ENCODE measurements at regions not wholly inside any gene's neighbourhood (a gene's known extent, or its start where the extent isn't known, plus 50 kb on each side); places are given as distances from the start of the nearest gene placed in this dataset.
"Not testable (repeated sequence)": the region's sequence is repeated elsewhere in the genome, so short reads cannot be mapped to it uniquely, and the experiment has no call there.

DNA sequence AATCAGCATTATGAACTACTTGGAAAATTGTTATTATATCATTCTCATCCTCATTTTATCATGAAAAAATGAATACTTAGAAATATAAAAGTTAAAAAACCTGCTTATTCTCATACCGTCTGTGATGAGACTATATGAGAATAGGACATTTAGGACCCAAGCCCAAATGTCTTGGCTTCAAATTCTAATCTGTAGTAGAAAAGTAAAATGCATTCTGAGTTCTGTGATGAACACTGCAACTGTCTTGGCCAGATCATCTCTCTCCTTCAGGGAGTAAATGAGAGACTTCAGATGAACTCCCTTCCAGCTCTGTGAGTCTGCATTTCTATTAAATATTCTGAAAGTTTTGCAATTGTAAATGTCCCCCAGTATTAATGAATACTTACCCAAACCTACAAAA is 940.7 kb upstream of the KLHL29 start:
- DNase-seq = no peak

DNA sequence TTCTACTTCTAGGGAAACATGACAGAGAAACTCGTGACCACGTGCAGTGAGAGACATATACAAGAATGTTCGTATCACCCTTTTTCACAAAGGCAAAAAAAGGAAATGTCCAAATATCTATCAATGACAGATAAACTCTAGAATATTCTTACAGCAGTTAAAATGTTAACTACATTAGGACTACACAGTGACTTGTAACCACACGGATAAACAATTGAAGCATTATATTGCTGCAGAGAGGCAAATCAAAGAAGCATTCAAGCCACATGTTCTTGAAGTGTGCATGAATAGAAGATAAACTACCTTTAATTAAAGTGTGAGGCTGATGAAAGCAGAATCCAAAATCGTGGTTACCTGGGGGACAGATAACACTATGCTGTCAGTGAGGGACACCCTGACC is 935.3 kb upstream of the KLHL29 start:
- DNase-seq = no peak

DNA sequence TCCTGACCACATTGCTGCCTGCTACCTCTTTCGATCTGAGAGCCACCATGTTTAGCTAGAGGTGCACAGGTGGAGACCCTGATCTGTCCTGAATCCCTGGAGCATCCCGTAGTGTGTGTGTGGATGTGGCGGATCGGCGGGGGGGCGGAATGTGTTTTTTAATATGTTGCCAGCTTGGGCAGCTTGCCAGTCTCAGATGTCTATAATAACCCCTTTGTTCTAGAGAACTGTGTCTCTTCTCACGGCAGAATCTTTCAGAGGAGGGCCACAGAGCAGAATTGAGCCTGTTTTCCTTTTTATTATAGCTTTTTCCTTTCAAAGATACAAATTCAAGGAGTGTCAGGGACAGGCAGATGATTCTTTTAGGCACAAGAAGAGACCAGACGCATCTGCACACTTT is 934.1 kb upstream of the KLHL29 start:
- no peak for DNase-seq

DNA sequence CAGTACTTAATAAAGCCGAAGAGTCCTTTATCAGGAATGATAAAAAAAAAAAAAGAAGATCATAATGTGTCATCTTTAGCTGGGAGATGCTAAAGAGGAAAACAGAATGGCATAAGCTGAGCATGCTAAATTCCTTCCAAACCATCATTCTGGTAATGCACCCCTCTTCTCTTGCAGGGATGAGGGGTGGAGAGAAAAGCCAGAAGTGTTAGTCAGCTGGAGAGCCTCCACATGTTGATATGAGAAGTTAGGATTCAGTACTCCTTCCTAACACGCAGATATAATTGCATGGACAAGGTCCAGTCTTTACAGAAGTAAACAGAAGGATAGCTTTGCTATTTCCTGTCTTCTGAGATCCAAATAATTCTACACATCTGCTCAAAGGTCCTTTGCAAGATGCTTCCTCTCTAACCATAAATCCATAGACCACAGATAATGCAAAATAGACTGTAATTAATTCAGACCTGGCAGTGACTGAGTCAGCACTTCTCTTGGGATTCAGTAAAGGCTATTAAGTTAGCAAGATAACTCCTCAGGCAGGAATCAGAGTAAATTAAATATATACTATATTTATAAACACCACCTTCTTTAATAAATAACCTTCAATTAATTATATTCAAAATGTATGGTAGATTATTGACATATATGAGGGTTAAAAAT is 930.0 kb upstream of the KLHL29 start:
- DNase-seq = no peak

DNA sequence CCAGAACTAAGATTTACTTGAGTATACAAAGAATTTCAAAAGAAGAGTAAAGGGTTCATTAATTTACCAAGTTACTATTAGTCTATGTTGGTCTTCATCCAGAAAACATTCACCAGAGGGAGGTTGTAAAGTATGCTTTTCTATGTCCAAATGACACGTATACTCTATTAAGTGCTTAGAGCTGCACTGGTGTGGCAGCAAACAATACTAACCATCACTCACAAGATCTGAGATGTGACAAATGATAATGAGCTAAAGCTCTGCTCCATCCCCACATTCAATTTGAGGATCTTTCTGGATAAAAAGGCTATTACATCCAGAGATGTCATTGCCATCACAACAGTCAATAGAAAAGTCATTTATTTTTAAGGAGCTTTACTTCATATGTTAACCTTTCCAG is 926.5 kb upstream of the KLHL29 start:
- no peak for DNase-seq

DNA sequence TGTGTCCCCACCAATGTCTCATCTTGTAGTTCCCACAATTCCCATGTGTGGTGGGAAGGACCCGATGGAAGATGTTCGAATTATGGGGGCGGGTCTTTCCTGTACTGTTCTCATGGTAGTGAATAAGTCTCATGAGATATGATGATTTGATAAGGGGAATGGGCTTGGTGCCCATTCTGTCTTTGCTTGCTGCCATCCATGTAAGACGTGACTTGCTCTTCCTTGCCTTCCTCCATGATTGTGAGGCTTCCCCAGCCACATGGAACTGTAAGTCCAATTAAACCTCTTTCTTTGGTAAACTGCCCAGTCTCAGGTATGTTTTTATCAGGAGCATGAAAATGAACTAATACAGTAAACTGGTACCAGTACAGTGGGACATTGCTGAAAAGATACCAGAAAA is 909.9 kb upstream of the KLHL29 start:
- not testable (repeated sequence) for DNase-seq

DNA sequence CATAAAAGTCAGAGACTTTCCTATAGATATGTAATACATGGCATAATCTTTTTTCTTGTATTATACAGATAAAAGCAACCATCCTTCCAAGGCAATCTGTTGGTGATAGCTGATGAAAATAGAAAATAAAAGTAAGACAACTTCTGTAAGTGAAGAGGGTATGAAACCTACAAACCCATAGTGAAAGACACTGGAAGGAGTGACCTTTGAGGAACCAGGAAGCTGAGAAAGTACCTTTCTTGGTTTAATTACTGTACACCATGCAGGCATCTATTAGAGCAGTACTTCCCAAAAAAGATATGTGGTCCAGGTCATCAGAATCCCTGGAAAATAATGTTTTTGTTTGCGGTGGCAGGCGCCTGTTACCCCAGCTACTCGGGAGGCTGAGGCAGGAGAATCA is 906.6 kb upstream of the KLHL29 start:
- DNase-seq = no peak

DNA sequence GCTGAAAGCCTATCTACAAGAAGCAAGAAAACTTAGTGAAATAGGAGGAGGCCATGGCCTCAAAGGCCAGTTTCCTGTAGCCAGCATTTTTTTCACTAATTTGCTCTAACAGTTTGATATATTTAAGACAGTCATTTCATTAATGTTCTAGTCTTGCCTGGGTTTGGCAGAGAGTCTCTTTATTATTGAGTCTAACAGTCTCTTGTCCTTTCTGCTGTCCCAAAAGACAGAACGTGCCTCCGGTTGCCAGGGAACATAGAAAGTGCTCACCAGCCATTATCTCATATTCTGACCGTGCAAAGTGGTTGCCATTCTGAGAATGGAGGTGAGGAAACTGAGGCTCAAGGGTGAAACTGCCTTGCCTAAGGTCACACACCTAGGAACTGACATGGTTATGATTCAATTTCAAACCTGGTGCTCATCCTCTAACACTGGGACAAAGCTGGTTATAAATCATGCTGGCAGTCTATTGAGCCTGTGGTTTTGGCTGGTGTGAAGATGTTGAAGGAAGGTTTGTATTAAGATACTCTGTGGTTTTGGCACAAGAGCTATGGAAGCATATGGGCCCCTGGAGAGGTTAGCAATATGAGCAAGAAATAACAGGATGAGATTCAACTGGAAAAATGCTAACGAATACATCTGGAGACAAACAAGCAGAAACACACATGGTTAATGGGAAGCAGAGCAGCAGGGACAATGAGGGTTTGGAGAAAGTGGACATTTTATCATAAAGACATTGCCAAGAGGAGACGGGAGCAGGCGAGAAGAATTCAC is 903.3 kb upstream of the KLHL29 start:
- no peak for DNase-seq

DNA sequence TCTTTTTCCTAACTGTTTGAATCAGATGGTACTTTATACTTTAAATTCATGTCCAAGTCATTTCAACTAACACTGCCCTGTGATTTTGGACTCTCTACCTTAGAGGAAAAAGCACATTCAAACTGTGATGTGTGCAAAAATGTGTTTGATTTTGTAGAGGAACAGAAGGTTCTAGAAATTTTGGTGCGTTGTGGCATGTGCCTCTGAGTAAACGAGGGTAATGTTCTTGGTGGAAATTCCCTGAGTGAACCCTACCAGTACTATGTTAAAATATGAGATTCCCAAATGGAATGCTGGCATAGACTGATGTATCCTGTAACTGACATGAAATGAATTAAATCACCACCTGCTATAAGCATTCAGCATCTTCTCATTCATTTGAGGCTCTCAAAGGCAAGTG is 901.9 kb upstream of the KLHL29 start:
- DNase-seq = no peak

DNA sequence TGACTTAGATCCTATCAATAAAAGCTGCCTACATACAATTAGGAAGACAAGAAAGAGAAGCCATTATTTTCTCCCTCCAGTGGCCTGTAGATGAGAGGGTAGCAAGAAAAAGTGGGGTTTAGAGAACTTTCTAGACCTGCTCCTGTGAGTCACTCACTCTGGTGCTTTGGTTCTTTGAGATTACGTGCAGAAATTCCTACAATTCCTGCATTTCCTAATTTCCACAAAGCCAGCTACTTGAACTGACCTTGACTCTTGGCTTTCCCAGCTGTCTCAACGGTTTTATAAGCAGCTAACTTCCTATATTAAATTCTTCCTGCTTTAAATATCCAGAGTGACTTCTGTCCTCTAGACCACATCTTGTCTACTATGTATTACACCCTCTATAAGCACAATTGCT is 899.5 kb upstream of the KLHL29 start:
- DNase-seq = no peak

DNA sequence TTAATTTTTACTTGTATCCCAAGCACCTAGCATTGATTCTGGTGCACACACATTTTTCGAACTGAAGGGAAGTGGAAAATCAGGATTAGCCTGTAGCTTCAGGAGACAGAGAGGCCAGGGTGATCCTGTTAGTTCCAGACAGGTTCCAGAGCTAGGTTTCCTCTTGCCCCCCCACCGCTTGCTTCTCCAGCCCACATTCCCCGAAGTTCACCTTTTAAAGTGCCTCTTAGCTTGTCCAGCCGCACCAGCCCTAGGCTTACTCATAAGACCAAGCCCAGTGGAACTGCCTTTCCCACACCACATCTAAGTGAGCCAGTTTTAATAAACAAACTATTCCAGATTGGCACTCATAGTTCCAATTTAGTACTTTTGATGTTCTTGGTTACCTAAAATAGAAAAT is 898.6 kb upstream of the KLHL29 start:
- no peak for DNase-seq

DNA sequence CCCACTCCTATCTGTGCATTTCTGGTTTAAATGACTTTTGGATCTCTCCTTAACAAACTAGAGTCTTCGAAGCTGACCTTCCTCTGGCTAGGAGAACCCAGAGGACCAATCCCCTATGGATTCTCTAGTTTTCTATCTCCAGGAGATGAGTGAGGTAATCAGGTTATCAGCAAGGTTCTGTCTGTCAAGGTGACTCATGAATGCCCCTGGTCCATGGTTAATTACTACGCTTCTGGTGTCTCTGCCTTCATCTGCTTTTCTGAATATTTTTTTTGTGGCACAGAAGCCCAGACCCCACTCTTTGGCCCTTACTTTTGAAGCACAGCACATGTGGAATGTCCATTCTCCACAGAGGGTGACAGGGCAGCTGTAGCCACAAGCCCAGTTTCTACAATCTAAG is 897.9 kb upstream of the KLHL29 start:
- DNase-seq = no peak

DNA sequence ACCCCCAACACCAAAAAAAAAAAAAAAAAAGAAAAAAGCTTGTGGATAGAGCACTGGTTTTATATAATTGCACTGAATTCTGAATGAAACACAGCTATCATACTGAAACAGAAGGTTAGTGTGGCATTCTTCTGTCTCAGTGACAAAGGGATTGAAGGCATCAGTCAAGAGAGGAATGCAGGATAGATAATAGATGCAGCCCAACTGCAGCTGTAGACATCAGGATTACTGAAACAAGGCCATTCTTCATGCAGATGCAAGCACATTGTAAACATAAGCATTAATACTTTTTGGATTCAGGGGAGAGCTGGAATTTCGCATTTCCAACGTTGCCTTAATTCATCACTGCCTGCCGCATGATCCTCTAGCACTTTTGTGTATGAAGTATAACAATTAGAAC is 897.4 kb upstream of the KLHL29 start:
- DNase-seq = no peak

DNA sequence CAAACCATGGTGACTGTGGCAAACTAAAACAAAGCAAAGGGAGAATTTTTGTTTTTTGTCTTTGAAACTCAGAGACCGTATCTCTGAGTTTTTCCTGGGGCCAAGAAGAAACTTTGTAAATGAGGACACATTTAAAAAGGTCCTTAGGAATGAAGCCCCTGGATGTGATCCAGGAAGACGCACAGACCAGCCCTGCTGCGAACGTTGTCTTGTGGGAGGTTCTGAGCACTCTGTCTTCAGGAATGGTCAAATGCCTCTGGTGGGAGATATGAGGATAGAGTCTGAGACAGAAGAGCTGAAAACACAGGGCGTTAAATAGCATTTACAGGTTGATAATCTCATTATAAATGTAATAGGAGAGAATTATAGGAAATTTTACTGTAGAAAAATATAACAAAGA is 893.5 kb upstream of the KLHL29 start:
- DNase-seq = no peak

DNA sequence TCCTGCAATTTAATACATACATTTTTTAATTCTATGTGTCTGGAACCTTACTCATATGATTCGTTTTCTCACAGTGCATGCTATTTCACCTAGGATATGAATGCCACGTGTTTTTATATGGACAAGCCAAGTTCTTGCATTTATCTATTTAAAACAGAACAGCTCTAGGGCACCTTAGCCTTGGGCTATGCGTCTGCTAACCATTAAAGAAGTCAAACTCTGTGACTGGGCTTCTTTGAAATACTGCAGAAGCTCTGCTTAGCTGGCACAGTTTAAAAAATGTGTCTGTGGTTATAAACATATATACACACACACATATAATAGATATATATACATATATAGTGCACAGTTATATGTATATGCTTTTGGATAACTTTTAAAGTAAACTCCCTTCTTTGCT is 890.8 kb upstream of the KLHL29 start:
- no peak for DNase-seq

DNA sequence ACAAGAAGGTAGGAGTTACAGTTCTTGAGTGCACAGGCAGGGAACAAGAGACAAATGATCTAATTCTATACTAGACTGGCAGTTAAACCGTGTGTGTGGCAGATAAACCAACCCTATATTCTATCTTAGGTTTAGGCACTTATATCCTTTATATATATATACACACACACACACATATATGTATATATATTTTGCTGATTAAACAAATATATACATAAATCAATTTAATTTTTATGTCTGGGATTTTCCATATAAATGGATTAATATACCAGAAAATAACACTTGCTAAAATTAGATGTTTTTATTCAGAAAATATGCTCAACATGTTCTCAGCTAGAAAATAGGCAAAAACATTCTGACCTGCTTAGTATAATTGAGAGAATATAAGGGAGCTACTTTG is 887.9 kb upstream of the KLHL29 start:
- no peak for DNase-seq

DNA sequence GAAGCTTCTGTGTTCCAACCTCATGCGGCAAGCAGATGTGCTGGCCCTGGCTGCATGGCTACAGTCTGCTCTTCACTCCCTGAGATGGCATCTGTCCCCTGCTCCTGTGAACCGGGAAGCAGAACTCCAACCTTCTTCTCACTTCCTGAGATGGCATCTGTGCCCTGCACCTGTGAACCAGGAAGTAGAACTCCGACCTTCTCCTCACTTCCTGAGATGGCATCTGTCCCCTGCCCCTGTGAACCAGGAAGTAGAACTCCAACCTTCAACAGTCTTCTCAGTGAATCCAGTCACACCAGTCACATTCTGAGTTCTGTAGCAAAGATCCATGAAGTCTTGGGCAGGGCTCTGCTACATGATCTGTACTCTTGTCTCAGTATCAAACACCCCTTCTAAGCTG is 887.2 kb upstream of the KLHL29 start:
- DNase-seq = peak; percentile 33

DNA sequence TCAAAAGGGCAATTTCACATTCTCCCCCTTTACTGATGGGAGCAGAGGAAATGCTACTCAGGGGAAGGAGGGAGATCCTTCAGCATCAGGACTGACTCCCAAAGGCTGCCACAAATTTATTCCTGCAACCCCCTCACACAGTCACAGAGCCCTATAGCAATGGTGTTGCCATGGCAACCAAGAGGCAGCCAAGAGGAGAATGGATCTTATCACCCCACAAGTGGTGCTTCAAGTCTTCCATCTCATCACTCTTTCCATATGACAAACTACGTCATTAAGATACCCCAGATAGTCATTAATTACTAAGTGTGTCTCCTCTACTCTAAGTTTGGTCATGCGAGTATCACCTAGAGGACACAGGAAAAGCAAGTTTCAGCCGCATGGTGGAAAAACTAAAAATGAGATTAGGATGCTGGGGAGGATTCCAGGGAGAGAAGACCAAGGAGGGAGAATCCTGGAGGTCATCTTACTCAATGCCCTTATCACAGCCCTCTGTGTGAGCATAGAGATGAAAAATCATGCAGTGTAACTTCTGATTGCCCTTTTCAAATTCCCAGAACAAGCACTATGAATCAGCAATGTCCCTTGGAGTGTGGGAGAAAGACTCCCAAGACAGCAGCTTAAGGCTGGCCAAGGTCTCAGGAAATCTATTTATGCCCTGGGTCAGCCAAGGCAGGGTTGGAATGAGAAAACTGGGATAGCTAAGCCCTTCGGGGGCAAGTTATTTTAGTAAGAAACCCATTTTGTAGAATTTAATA is 885.7 kb upstream of the KLHL29 start:
- DNase-seq = no peak

DNA sequence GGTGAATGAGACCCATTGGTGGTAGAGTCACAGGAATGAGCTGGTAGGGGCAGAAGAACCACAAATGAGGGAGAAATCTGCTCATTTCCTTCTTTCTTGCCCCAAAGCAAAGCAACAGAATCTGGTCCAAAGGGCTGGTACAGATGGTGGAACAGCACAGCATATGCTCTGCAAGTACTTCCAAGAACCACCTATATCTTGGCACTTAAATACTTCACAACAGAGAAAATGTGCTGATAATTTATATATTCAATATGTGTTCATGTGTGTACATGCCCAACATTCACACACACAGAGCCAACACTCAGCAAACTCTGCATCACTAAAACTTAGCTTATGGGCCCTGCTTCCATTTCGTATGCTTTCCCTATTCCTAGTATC is 884.4 kb upstream of the KLHL29 start:
- no peak for DNase-seq

DNA sequence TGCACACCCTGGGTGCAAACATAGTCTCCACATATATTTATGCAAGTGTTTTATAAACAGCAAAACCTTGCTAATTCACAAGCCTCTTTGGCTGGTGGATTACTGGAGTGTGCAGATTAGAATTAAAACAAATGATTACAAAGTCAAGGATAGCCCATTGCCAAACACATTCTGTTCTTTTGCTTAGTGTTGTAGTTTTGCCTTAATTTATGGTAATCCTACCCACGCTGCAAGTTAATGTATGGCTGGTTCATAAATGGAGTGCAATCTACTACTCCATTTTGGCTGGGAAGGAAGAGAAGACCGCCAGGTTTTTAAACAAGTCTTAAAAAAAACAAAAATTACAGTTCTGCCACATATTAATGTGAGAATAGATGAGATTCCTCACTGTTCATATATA is 883.1 kb upstream of the KLHL29 start:
- no peak for DNase-seq

DNA sequence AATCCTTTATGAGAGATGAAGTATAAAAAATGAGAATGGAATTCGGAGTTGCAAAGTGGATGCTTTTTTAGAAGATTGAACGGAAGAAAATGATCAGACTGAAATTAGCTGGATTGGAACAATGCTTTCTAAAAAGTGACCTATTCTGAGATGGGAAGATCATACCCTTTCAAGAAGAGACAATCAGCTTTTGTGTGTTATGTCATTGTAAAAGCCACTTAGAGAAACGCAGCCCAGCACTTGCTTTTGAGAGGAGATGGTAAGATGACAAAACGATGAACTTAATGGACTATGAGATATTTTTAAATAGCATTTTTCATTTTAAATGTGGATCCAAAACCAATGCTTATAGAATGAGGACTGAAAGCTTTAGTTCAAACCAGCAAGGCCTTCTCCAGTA is 871.4 kb upstream of the KLHL29 start:
- no peak for DNase-seq

DNA sequence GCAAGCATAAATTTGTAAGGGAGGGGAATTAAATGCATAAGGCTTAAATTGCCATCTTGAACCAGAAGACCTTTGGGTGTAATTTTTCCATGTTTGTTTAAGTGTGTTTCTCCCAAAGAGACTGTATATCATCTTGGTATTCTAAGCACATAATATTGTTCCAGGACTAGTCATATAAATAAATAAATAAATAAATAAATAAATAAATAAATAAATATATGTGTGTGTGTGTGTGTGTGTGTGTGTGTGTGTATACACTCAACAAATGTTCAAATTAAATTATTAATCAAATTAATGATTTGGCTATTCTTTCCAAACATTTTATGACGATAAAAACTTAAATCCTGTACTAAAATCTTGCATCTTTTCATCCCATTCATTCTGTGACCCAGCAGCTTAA is 867.8 kb upstream of the KLHL29 start:
- DNase-seq = no peak

DNA sequence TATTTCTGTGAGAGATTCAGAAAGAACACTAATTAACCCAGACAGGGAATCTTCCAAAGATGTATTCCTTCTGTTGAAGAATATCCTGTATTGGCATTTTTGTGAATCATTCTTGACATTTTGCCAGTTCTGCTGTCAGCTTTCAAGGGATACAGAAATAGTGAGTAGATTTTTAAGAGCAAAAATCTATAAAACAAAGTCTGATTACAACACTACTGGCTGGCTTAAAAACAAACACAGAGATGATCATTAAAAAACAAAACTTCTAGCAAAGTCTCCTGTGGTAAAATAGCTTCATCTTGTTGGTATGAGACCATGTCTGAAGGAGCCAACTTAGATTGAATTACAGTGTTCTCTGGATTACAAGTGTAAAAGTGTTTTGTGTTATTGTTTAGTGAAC is 866.3 kb upstream of the KLHL29 start:
- DNase-seq = no peak
